Type B pancreatic cell (in vitro differentiated cells): ENCODE measurements at regions not wholly inside any gene's neighbourhood (a gene's known extent, or its start where the extent isn't known, plus 50 kb on each side); places are given as distances from the start of the nearest gene placed in this dataset.

Source experiments
- DNase-seq: peaks from one replicate; pipeline ENCODE4 v3.0.0; 2021; ENCODE audit warnings: mixed read lengths; ENCODE audit not compliant: unreplicated experiment; ENCODE audit errors: extremely low spot score
- H3K27ac Mint-ChIP-seq: 2 replicates; pipeline ENCODE4 v1.8.0; 2021; ENCODE audit warnings: mild to moderate bottlenecking, mixed read lengths
- H3K27me3 Mint-ChIP-seq: 2 replicates; pipeline ENCODE4 v1.8.0; 2021; ENCODE audit warnings: mixed read lengths
- H3K36me3 Mint-ChIP-seq: 2 replicates; pipeline ENCODE4 v1.8.0; 2021; ENCODE audit warnings: mixed read lengths
- H3K4me1 Mint-ChIP-seq: one replicate; pipeline ENCODE4 v1.8.0; 2021; ENCODE audit warnings: mixed read lengths; ENCODE audit not compliant: unreplicated experiment
- H3K4me3 Mint-ChIP-seq: 2 replicates; pipeline ENCODE4 v1.8.0; 2021; ENCODE audit warnings: mild to moderate bottlenecking, mixed read lengths
- H3K9me3 Mint-ChIP-seq: 2 replicates; pipeline ENCODE4 v1.8.0; 2021; ENCODE audit warnings: mixed read lengths
- TF ChIP-seq, protein P1 (sequence below): fragments of 200-600 bp; sonication (generic); conservative IDR thresholded peaks from 2 replicates; pipeline ENCODE4 v1.5.0; 2021; ENCODE audit warnings: antibody characterized with exemption, mild to moderate bottlenecking

DNA sequence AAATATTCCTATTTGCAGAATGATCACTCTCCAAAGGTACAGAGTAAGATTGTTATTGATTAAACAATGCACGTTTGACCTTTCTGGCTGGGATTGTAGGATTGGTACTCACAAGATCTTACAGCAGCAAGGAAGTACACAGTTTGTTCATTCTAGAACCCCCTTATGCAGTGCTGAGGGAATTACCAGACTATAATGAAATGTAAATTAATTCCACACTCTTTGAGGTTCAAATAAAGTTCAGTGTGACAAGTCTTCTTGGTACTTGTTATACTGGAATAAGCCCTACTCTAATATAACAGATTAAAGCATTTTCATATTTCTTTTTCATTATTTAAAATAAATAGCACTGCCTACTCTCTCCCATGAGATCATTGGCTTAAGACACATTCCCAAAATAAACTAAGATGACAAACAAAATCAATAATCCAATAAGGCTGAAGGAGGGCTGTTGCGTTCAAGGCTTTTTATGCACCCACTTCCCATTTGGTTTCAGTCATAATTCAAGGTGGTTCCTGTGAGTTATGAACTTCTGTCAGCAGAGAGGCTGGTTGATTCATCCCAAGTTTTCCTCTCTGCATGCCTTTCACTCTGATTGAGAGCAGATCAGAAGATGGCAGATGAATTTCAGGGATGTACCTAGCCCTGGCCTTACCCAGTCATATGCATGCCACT is 881.5 kb downstream of the C6orf118 start:
- H3K36me3 Mint-ChIP-seq: no peaks in the 10 kb centered on the region
- no peak overlapping the region for H3K4me3 Mint-ChIP-seq
- H3K9me3 Mint-ChIP-seq: peaks cover 4% of the 10 kb centered on the region
- no peaks in the 10 kb centered on the region for H3K27me3 Mint-ChIP-seq
- no peak for DNase-seq
- TF ChIP-seq, protein P1, sequence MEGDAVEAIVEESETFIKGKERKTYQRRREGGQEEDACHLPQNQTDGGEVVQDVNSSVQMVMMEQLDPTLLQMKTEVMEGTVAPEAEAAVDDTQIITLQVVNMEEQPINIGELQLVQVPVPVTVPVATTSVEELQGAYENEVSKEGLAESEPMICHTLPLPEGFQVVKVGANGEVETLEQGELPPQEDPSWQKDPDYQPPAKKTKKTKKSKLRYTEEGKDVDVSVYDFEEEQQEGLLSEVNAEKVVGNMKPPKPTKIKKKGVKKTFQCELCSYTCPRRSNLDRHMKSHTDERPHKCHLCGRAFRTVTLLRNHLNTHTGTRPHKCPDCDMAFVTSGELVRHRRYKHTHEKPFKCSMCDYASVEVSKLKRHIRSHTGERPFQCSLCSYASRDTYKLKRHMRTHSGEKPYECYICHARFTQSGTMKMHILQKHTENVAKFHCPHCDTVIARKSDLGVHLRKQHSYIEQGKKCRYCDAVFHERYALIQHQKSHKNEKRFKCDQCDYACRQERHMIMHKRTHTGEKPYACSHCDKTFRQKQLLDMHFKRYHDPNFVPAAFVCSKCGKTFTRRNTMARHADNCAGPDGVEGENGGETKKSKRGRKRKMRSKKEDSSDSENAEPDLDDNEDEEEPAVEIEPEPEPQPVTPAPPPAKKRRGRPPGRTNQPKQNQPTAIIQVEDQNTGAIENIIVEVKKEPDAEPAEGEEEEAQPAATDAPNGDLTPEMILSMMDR: no peak
- no peak overlapping the region for H3K27ac Mint-ChIP-seq
- no peaks in the 10 kb centered on the region for H3K4me1 Mint-ChIP-seq

DNA sequence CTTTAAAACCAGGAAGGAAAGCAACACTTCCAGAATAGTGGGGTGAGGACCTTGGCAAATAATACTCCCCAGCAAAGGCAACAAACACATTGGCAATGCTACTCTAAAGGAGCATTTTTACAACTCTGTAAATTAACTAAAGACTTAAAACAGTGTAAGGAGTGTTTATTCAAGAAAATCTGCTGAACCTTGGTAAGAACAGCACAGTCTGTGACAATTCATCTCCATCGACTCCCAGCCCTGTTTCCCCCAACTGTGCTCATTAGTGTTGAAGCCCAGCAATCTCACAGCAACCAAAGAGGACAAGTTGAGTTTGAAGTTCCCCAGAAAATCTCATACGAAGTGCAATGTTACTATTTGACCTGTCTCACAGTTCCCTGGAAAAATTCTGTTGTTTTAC is 884.9 kb downstream of the C6orf118 start:
- Mint-ChIP-seq H3K36me3 (no peaks in the 10 kb centered on the region), H3K4me1 (no peaks in the 10 kb centered on the region), H3K27me3 (no peaks in the 10 kb centered on the region), H3K27ac (no peak overlapping the region), H3K9me3 (peaks cover 4% of the 10 kb centered on the region), H3K4me3 (no peak overlapping the region)
- no peak for DNase-seq
- TF ChIP-seq, protein P1: no peak

DNA sequence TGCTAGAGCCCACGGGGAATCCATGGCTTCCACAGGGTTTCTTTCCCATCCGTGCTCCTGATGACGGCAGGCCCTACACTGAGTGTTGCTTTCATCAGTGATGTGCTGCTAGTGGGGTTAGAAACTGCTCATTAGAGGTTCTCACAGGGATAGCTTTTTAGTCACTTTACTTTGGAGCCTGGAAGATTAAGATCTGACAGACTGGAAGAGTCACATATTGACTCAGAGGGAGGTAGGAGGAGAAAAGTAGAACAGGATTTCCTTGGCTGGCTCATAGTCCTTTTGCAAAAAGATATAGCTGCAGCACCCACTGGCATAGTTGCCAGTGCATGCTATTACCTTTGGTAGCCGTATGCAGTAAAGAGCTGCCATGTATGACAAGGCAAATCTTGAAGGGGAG is 890.3 kb downstream of the C6orf118 start:
- H3K27ac Mint-ChIP-seq: no peak overlapping the region
- TF ChIP-seq, protein P1: no peak
- peaks cover 9% of the 10 kb centered on the region for H3K4me1 Mint-ChIP-seq
- no peak overlapping the region for H3K4me3 Mint-ChIP-seq
- no peak for DNase-seq
- no peaks in the 10 kb centered on the region for H3K36me3 Mint-ChIP-seq
- H3K27me3 Mint-ChIP-seq: no peaks in the 10 kb centered on the region
- H3K9me3 Mint-ChIP-seq: peaks cover 4% of the 10 kb centered on the region

DNA sequence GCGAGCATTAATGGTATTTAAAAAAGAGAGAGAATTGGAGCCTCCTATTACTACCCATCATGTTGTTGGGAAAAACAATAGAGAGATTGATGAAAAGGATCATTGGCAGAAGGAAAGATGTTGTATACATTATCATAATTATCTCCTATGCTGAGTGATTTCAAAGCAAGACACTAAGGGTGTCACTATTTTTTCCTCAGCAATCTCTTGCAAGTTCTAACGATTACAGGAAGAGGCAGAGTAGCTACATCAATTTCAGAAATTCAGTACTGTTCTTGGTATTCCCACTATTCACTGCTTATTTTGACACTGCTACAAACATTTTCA is 891.2 kb downstream of the C6orf118 start:
- TF ChIP-seq, protein P1: no peak
- DNase-seq: no peak
- Mint-ChIP-seq H3K9me3 (no peaks in the 10 kb centered on the region), H3K36me3 (no peaks in the 10 kb centered on the region), H3K27me3 (no peaks in the 10 kb centered on the region), H3K27ac (no peak overlapping the region), H3K4me1 (peaks cover 9% of the 10 kb centered on the region), H3K4me3 (no peak overlapping the region)

DNA sequence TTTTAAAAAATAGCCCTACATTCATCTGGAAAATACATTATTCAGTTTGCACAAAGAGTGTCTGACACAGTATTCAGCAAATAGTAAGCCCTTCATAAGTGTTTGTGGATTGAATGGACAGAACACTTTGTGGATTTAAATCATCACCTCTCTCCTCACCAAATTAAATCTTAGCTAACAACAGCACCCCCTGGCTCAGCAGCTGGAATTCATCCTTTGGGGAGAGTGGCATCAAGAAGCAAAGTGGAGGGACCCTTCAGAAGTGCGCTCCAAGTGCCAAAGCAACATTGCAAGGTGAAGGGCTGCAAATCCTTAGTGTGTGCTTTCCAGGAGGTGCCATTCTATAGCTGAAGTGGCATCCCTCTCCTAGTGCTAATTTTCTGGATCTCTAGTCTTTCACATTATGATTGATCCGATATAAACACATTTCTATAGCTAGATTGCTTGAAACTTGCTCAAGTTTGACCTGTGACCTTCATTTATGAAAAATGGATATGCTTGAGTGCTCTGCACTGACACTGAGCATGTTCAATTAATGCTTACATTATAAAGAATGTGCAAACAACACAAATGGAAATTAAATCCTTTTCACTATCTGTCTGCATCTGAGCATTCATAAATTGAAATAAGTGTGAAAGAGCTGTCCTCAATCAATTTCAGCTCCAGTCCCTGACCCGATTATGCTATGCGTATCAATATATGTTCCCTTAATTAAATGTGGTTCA is 891.7 kb downstream of the C6orf118 start:
- peaks cover 9% of the 10 kb centered on the region for H3K4me1 Mint-ChIP-seq
- no peaks in the 10 kb centered on the region for H3K27me3 Mint-ChIP-seq
- no peaks in the 10 kb centered on the region for H3K36me3 Mint-ChIP-seq
- no peak overlapping the region for H3K27ac Mint-ChIP-seq
- no peaks in the 10 kb centered on the region for H3K9me3 Mint-ChIP-seq
- TF ChIP-seq, protein P1: peak; percentile 34
- H3K4me3 Mint-ChIP-seq: no peak overlapping the region
- DNase-seq: no peak
